GM12878 (cell line): ENCODE measurements at regions not wholly inside any gene's neighbourhood (a gene's known extent, or its start where the extent isn't known, plus 50 kb on each side); places are given as distances from the start of the nearest gene placed in this dataset.

Experiments used
- BMI1 ChIP-seq: fragments of 450-650 bp; IDR thresholded peaks from 2 replicates; pipeline ENCODE4 v1.6.1; 2016; ENCODE audit warnings: mild to moderate bottlenecking, moderate library complexity, borderline replicate concordance
- CBX5 ChIP-seq: sonication (generic); IDR thresholded peaks from 2 replicates; pipeline ENCODE4 v1.6.1; 2016; ENCODE audit warnings: low read depth, moderate library complexity, mild to moderate bottlenecking, inconsistent platforms
- EED ChIP-seq: sonication (generic); IDR thresholded peaks from 2 replicates; pipeline ENCODE4 v1.6.1; 2016; ENCODE audit warnings: antibody characterized with exemption, low read depth
- EZH2 ChIP-seq: IDR thresholded peaks from 2 replicates; pipeline ENCODE4 v1.6.1; 2012; ENCODE audit warnings: low read depth, mild to moderate bottlenecking, control low read depth, inconsistent platforms, low read length, borderline replicate concordance; ENCODE audit not compliant: control insufficient read depth
- POLR2A ChIP-seq: IDR thresholded peaks from 2 replicates; pipeline ENCODE4 v1.6.1; 2011; ENCODE audit warnings: low read depth, mild to moderate bottlenecking, low read length
- POU2F2 ChIP-seq: IDR thresholded peaks from 3 replicates; pipeline ENCODE4 v1.6.1; 2011; ENCODE audit warnings: low read depth, mild to moderate bottlenecking, low read length, borderline replicate concordance
- RFX5 ChIP-seq: IDR thresholded peaks from 2 replicates; pipeline ENCODE4 v1.6.1; 2011; ENCODE audit warnings: low read depth, low read length, improper control_type of control experiment
- SP1 ChIP-seq: IDR thresholded peaks from one replicate; pipeline ENCODE4 v1.6.1; 2011; ENCODE audit warnings: low read depth, low read length
- TF ChIP-seq, protein P1 (sequence below): fragments of 450-650 bp; IDR thresholded peaks from 2 replicates; pipeline ENCODE4 v1.6.1; 2016; ENCODE audit warnings: mild to moderate bottlenecking, moderate library complexity, borderline replicate concordance
- TF ChIP-seq, protein P2 (sequence below), 3 experiments: IDR thresholded peaks in 2 of 3; conservative IDR thresholded peaks in 1 of 3; 2 replicates each; pipeline ENCODE4 v1.5.1; 2011; ENCODE audit warnings: low read depth in 3 of 3, low read length in 3 of 3, mild to moderate bottlenecking in 3 of 3, control low read depth in 2 of 3, moderate library complexity in 2 of 3, inconsistent platforms in 1 of 3, mixed read lengths in 1 of 3; ENCODE audit not compliant: control insufficient read depth in 2 of 3, insufficient read depth in 1 of 3; ENCODE audit errors: extremely low read depth in 1 of 3
- TF ChIP-seq, protein P3 (sequence below): fragments of 450-650 bp; formaldehyde crosslinking; IDR thresholded peaks from 2 replicates; pipeline ENCODE4 v1.5.0; 2022; ENCODE audit warnings: mild to moderate bottlenecking, missing genetic modification characterization

DNA sequence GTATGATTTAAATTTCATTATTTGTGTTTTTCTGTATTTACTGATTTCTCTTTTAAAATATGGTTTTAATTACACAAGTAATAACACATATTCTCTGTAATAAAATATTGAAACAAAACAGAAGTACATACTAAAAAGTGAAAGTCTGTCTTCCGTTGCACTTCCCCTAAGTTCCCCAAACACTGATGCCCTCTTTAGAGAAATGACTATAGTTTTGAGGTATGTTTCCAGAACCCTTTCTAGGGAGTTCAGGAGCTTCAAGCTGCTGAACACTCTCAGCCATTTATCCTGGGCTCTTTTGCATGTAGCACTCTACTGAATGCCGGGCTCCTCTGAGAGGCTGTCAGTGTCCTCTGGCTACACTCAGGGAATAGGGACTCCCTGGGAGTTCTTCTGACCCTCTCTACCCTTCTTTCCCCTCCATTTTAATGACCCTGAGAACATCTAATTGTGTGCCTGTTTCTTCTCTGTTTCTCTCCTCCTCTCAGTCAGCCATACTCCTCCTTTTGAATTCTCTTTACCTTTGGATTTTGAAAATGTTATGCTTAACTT lies 60.4 kb upstream of the KCNAB1 start:
- TF ChIP-seq POLR2A (no peak), CBX5 (no peak), RFX5 (no peak), EZH2 (no peak), SP1 (no peak), POU2F2 (no peak), EED (no peak), BMI1 (no peak)
- TF ChIP-seq, protein P1, sequence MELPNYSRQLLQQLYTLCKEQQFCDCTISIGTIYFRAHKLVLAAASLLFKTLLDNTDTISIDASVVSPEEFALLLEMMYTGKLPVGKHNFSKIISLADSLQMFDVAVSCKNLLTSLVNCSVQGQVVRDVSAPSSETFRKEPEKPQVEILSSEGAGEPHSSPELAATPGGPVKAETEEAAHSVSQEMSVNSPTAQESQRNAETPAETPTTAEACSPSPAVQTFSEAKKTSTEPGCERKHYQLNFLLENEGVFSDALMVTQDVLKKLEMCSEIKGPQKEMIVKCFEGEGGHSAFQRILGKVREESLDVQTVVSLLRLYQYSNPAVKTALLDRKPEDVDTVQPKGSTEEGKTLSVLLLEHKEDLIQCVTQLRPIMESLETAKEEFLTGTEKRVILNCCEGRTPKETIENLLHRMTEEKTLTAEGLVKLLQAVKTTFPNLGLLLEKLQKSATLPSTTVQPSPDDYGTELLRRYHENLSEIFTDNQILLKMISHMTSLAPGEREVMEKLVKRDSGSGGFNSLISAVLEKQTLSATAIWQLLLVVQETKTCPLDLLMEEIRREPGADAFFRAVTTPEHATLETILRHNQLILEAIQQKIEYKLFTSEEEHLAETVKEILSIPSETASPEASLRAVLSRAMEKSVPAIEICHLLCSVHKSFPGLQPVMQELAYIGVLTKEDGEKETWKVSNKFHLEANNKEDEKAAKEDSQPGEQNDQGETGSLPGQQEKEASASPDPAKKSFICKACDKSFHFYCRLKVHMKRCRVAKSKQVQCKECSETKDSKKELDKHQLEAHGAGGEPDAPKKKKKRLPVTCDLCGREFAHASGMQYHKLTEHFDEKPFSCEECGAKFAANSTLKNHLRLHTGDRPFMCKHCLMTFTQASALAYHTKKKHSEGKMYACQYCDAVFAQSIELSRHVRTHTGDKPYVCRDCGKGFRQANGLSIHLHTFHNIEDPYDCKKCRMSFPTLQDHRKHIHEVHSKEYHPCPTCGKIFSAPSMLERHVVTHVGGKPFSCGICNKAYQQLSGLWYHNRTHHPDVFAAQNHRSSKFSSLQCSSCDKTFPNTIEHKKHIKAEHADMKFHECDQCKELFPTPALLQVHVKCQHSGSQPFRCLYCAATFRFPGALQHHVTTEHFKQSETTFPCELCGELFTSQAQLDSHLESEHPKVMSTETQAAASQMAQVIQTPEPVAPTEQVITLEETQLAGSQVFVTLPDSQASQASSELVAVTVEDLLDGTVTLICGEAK = no peak
- TF ChIP-seq, protein P2, sequence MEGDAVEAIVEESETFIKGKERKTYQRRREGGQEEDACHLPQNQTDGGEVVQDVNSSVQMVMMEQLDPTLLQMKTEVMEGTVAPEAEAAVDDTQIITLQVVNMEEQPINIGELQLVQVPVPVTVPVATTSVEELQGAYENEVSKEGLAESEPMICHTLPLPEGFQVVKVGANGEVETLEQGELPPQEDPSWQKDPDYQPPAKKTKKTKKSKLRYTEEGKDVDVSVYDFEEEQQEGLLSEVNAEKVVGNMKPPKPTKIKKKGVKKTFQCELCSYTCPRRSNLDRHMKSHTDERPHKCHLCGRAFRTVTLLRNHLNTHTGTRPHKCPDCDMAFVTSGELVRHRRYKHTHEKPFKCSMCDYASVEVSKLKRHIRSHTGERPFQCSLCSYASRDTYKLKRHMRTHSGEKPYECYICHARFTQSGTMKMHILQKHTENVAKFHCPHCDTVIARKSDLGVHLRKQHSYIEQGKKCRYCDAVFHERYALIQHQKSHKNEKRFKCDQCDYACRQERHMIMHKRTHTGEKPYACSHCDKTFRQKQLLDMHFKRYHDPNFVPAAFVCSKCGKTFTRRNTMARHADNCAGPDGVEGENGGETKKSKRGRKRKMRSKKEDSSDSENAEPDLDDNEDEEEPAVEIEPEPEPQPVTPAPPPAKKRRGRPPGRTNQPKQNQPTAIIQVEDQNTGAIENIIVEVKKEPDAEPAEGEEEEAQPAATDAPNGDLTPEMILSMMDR (IDR thresholded peaks at IDR 0.05 in 2 of 3, conservative IDR thresholded peaks at IDR 0.05 in 1 of 3; ENCODE audit: control insufficient read depth in 2 of 3, extremely low read depth in 1 of 3, insufficient read depth in 1 of 3, low read depth in 3 of 3, low read length in 3 of 3) = no peak
- TF ChIP-seq, protein P3, sequence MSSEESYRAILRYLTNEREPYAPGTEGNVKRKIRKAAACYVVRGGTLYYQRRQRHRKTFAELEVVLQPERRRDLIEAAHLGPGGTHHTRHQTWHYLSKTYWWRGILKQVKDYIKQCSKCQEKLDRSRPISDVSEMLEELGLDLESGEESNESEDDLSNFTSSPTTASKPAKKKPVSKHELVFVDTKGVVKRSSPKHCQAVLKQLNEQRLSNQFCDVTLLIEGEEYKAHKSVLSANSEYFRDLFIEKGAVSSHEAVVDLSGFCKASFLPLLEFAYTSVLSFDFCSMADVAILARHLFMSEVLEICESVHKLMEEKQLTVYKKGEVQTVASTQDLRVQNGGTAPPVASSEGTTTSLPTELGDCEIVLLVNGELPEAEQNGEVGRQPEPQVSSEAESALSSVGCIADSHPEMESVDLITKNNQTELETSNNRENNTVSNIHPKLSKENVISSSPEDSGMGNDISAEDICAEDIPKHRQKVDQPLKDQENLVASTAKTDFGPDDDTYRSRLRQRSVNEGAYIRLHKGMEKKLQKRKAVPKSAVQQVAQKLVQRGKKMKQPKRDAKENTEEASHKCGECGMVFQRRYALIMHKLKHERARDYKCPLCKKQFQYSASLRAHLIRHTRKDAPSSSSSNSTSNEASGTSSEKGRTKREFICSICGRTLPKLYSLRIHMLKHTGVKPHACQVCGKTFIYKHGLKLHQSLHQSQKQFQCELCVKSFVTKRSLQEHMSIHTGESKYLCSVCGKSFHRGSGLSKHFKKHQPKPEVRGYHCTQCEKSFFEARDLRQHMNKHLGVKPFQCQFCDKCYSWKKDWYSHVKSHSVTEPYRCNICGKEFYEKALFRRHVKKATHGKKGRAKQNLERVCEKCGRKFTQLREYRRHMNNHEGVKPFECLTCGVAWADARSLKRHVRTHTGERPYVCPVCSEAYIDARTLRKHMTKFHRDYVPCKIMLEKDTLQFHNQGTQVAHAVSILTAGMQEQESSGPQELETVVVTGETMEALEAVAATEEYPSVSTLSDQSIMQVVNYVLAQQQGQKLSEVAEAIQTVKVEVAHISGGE (CRISPR knock-in tag) = no peak
